GM23338 (cell line): ENCODE measurements at regions not wholly inside any gene's neighbourhood (a gene's known extent, or its start where the extent isn't known, plus 50 kb on each side); places are given as distances from the start of the nearest gene placed in this dataset.

ENCODE experiments used
- ATAC-seq: fragments of 200-7000 bp; cut with Tn5 transposase; 3 replicates; pipeline ENCODE4 v1.9.1; 2020
- DNase-seq: peaks from one replicate; pipeline ENCODE4 v3.0.0-alpha.2; 2015; ENCODE audit warnings: low spot score
- H2AFZ ChIP-seq: fragments of 200-600 bp; sonication (generic); 2 replicates; pipeline ENCODE4 v1.8.0; 2016; ENCODE audit warnings: antibody characterized with exemption, mild to moderate bottlenecking, moderate library complexity
- H3F3A ChIP-seq: fragments of 200-600 bp; sonication (generic); replicated peaks from 2 replicates; pipeline ENCODE4 v1.8.0; 2017; ENCODE audit warnings: antibody characterized with exemption, mixed run types, low read depth
- H3K27ac ChIP-seq: fragments of 200-600 bp; sonication (generic); 2 replicates; pipeline ENCODE4 v1.6.1; 2016; ENCODE audit warnings: low read depth
- H3K27me3 ChIP-seq: fragments of 200-600 bp; sonication (generic); 2 replicates; pipeline ENCODE4 v1.8.0; 2016; ENCODE audit warnings: mild to moderate bottlenecking, mixed run types, moderate library complexity; ENCODE audit not compliant: insufficient read depth
- H3K36me3 ChIP-seq: fragments of 200-600 bp; sonication (generic); 2 replicates; pipeline ENCODE4 v1.8.0; 2016; ENCODE audit warnings: mild to moderate bottlenecking; ENCODE audit not compliant: insufficient read depth
- H3K4me1 ChIP-seq: fragments of 200-600 bp; sonication (generic); 2 replicates; pipeline ENCODE4 v1.8.0; 2016; ENCODE audit warnings: mild to moderate bottlenecking, moderate library complexity; ENCODE audit not compliant: insufficient read depth
- H3K4me2 ChIP-seq: fragments of 200-600 bp; sonication (generic); 2 replicates; pipeline ENCODE4 v1.7.1; 2017; ENCODE audit warnings: mixed run types
- H3K4me3 ChIP-seq: fragments of 200-600 bp; sonication (generic); 2 replicates; pipeline ENCODE4 v1.6.1; 2016; ENCODE audit warnings: mixed run types
- H3K79me2 ChIP-seq: fragments of 200-600 bp; sonication (generic); replicated peaks from 2 replicates; pipeline ENCODE4 v1.8.0; 2017; ENCODE audit warnings: mild to moderate bottlenecking; ENCODE audit not compliant: insufficient read depth
- H3K9me2 ChIP-seq: fragments of 200-600 bp; sonication (generic); 2 replicates; pipeline ENCODE4 v1.8.0; 2017; ENCODE audit not compliant: insufficient read depth
- H4K20me1 ChIP-seq: fragments of 200-600 bp; sonication (generic); replicated peaks from 2 replicates; pipeline ENCODE4 v1.8.0; 2017; ENCODE audit warnings: mild to moderate bottlenecking; ENCODE audit not compliant: insufficient read depth
- H3K27ac Mint-ChIP-seq: 2 replicates; pipeline ENCODE4 v1.8.0; 2020; ENCODE audit warnings: inconsistent platforms, mild to moderate bottlenecking, moderate library complexity, mixed read lengths
- H3K27me3 Mint-ChIP-seq: 3 replicates; pipeline ENCODE4 v1.8.0; 2022; ENCODE audit warnings: low read depth, mild to moderate bottlenecking, moderate library complexity, mixed read lengths, inconsistent platforms; ENCODE audit not compliant: insufficient read depth, poor library complexity
- H3K36me3 Mint-ChIP-seq: 3 replicates; pipeline ENCODE4 v1.8.0; 2021; ENCODE audit warnings: low read depth, mild to moderate bottlenecking, inconsistent platforms, moderate library complexity, mixed read lengths
- H3K4me1 Mint-ChIP-seq: 3 replicates; pipeline ENCODE4 v1.8.0; 2020; ENCODE audit warnings: mild to moderate bottlenecking, inconsistent platforms, mixed read lengths
- H3K4me3 Mint-ChIP-seq: 3 replicates; pipeline ENCODE4 v1.8.0; 2021; ENCODE audit warnings: moderate library complexity, mild to moderate bottlenecking, inconsistent platforms, mixed read lengths
- H3K9me3 Mint-ChIP-seq: 3 replicates; pipeline ENCODE4 v1.8.0; 2020; ENCODE audit warnings: moderate library complexity, mild to moderate bottlenecking, inconsistent platforms, mixed read lengths
- CREB1 ChIP-seq: fragments of 250-450 bp; sonication (Bioruptor Pico); IDR thresholded peaks from 2 replicates; pipeline ENCODE4 v1.5.0; 2020; ENCODE audit warnings: low read depth, mild to moderate bottlenecking, moderate library complexity
- CTCF ChIP-seq, 2 experiments: fragments of 200-600 bp in 1 of 2; sonication (generic) in 1 of 2; conservative IDR thresholded peaks; 2 replicates each; pipeline versions ENCODE4 v1.5.1 to v1.6.1; 2016 to 2017; ENCODE audit warnings: antibody characterized with exemption in 2 of 2, low read depth in 2 of 2, mild to moderate bottlenecking in 2 of 2, moderate library complexity in 1 of 2
- EZH2 ChIP-seq: fragments of 200-600 bp; sonication (generic); IDR thresholded peaks from one replicate; pipeline ENCODE4 v1.8.0; 2017; ENCODE audit warnings: antibody characterized with exemption, mild to moderate bottlenecking, low read depth; ENCODE audit not compliant: unreplicated experiment
- EZH2phosphoT487 ChIP-seq: fragments of 200-600 bp; sonication (generic); IDR thresholded peaks from one replicate; pipeline ENCODE4 v1.8.1; 2018; ENCODE audit warnings: antibody characterized with exemption; ENCODE audit not compliant: unreplicated experiment
- NANOG ChIP-seq: IDR thresholded peaks from 2 replicates; pipeline ENCODE4 v1.6.1; 2016; ENCODE audit warnings: antibody characterized with exemption, borderline replicate concordance
- POLR2AphosphoS5 ChIP-seq: IDR thresholded peaks from 2 replicates; pipeline ENCODE4 v1.6.1; 2016; ENCODE audit warnings: antibody characterized with exemption, low read depth
- REST ChIP-seq: IDR thresholded peaks from one replicate; pipeline ENCODE4 v1.6.1; 2018; ENCODE audit warnings: antibody characterized with exemption; ENCODE audit not compliant: unreplicated experiment
- STAT1 ChIP-seq: IDR thresholded peaks from one replicate; pipeline ENCODE4 v1.6.1; 2016; ENCODE audit warnings: antibody characterized with exemption; ENCODE audit not compliant: unreplicated experiment
- ZNF331 ChIP-seq: fragments of 250-450 bp; sonication (Bioruptor Pico); IDR thresholded peaks from 2 replicates; pipeline ENCODE4 v1.5.0; 2020; ENCODE audit warnings: low read depth, mild to moderate bottlenecking, moderate library complexity
- ZNF462 ChIP-seq: fragments of 250-450 bp; sonication (Bioruptor Pico); IDR thresholded peaks from 2 replicates; pipeline ENCODE4 v1.5.0; 2020; ENCODE audit warnings: mild to moderate bottlenecking, moderate library complexity

GRCh38 chr21:35485364-35485763 lies 436.3 kb upstream of the RUNX1 start (continued):
- TF ChIP-seq CTCF (conservative IDR thresholded peaks at IDR 0.05; ENCODE audit: low read depth in 2 of 2) (no peak), EZH2 (no peak), POLR2AphosphoS5 (no peak)

GRCh38 chr21:35484851-35485250 lies 435.7 kb upstream of the RUNX1 start:
- Histone ChIP-seq H3K27ac (no peak overlapping the region), H3K27me3 (no peaks in the 10 kb centered on the region), H3K4me3 (no peak overlapping the region), H3K36me3 (0 out of 2 replicates have a peak, but pooled peaks cover 8% of the 10 kb centered on the region), H4K20me1 (no peaks in the 10 kb centered on the region), H3K4me2 (no peak overlapping the region), H3K4me1 (no peaks in the 10 kb centered on the region), H3F3A (no peaks in the 10 kb centered on the region), H3K9me2 (0 out of 2 replicates have a peak, but pooled peaks cover 4% of the 10 kb centered on the region), H3K79me2 (no peaks in the 10 kb centered on the region), H2AFZ (0 out of 2 replicates have a peak overlapping the region, but pooled peaks have one; percentile 59)
- Mint-ChIP-seq H3K9me3 (peaks cover 5% of the 10 kb centered on the region; the same call in 2 of the 3 replicates), H3K4me1 (no peaks in the 10 kb centered on the region), H3K36me3 (peaks cover 3% of the 10 kb centered on the region; the same call in 2 of the 3 replicates), H3K27ac (no peak overlapping the region), H3K4me3 (no peak overlapping the region), H3K27me3 (no peaks in the 10 kb centered on the region)
- no peak for DNase-seq
- no peak for ATAC-seq
- TF ChIP-seq POLR2AphosphoS5 (no peak), REST (no peak), ZNF331 (CRISPR knock-in tag) (no peak), ZNF462 (no peak), EZH2 (no peak), CREB1 (CRISPR knock-in tag) (no peak), STAT1 (no peak), CTCF (conservative IDR thresholded peaks at IDR 0.05; ENCODE audit: low read depth in 2 of 2) (no peak), EZH2phosphoT487 (no peak), NANOG (no peak)
